Fibroblast of lung (primary cell): ENCODE measurements at regions not wholly inside any gene's neighbourhood (a gene's known extent, or its start where the extent isn't known, plus 50 kb on each side); places are given as distances from the start of the nearest gene placed in this dataset.

ENCODE experiments used
- DNase-seq, 2 donors: peaks; one replicate each; pipeline versions ENCODE4 v3.0.0 to v3.0.0-alpha.2; 2010; ENCODE audit warnings: low read depth in 2 of 2
- H2AFZ ChIP-seq: 2 replicates; pipeline ENCODE4 v1.5.1; 2012; ENCODE audit warnings: low read length, control low read depth, inconsistent platforms
- H3K27ac ChIP-seq: 2 replicates; pipeline ENCODE4 v1.5.1; 2011; ENCODE audit warnings: low read length, control low read depth; ENCODE audit not compliant: insufficient read depth
- H3K27me3 ChIP-seq: 2 replicates; pipeline ENCODE4 v1.5.1; 2011; ENCODE audit warnings: mild to moderate bottlenecking, low read length; ENCODE audit not compliant: control insufficient read depth, insufficient read depth
- H3K36me3 ChIP-seq: 2 replicates; pipeline ENCODE4 v1.5.1; 2011; ENCODE audit warnings: low read length; ENCODE audit not compliant: control insufficient read depth, insufficient read depth
- H3K4me1 ChIP-seq: 2 replicates; pipeline ENCODE4 v1.5.1; 2011; ENCODE audit warnings: low read length; ENCODE audit not compliant: control insufficient read depth, insufficient read depth; ENCODE audit errors: extremely low read depth
- H3K4me2 ChIP-seq: 2 replicates; pipeline ENCODE4 v1.5.1; 2011; ENCODE audit warnings: low read length, control low read depth; ENCODE audit not compliant: insufficient read depth; ENCODE audit errors: extremely low read depth
- H3K4me3 ChIP-seq, 4 experiments: fragments of 200-600 bp in 1 of 4; sonication (generic) in 1 of 4; replicated peaks in 1 of 4; 2 replicates each; pipeline ENCODE4 v1.5.1; 2011 to 2016; ENCODE audit warnings: low read length in 4 of 4, low read depth in 3 of 4, mild to moderate bottlenecking in 3 of 4, control low read depth in 2 of 4, inconsistent platforms in 1 of 4, mixed read lengths in 1 of 4; ENCODE audit not compliant: insufficient read depth in 1 of 4; ENCODE audit errors: control extremely low read depth in 1 of 4
- H3K79me2 ChIP-seq: 2 replicates; pipeline ENCODE4 v1.5.1; 2012; ENCODE audit warnings: mild to moderate bottlenecking, low read length, inconsistent platforms; ENCODE audit not compliant: control insufficient read depth, insufficient read depth
- H3K9ac ChIP-seq: 2 replicates; pipeline ENCODE4 v1.5.1; 2011; ENCODE audit warnings: mild to moderate bottlenecking, low read length, control low read depth; ENCODE audit not compliant: insufficient read depth
- H3K9me3 ChIP-seq: 2 replicates; pipeline ENCODE4 v1.5.1; 2012; ENCODE audit warnings: low read depth, low read length; ENCODE audit not compliant: control insufficient read depth, insufficient read depth
- H4K20me1 ChIP-seq: 2 replicates; pipeline ENCODE4 v1.5.1; 2011; ENCODE audit warnings: low read length; ENCODE audit not compliant: control insufficient read depth, insufficient read depth; ENCODE audit errors: extremely low read depth
- EZH2 ChIP-seq: IDR thresholded peaks from 2 replicates; pipeline ENCODE4 v1.5.1; 2012; ENCODE audit warnings: low read length, control low read depth, mild to moderate bottlenecking; ENCODE audit errors: missing control alignments
- TF ChIP-seq, protein P1 (sequence below), 2 donors: IDR thresholded peaks in 1 of 2; conservative IDR thresholded peaks in 1 of 2; 1 replicate in 1 of 2; 2 replicates in 1 of 2; pipeline ENCODE4 v1.5.1; 2011 to 2012; ENCODE audit warnings: low read length in 2 of 2, control low read depth in 1 of 2, inconsistent platforms in 1 of 2, low read depth in 1 of 2, mild to moderate bottlenecking in 1 of 2

GRCh38 chr16:60720060-60720459 lies 1316.2 kb downstream of the CDH8 start:
- Histone ChIP-seq H3K4me2 (no peak overlapping the region), H3K27me3 (no peaks in the 10 kb centered on the region), H3K79me2 (no peaks in the 10 kb centered on the region), H4K20me1 (no peaks in the 10 kb centered on the region), H3K9me3 (no peaks in the 10 kb centered on the region), H2AFZ (no peak overlapping the region), H3K9ac (no peak overlapping the region), H3K4me1 (no peaks in the 10 kb centered on the region), H3K27ac (no peak overlapping the region), H3K36me3 (no peaks in the 10 kb centered on the region), H3K4me3 (no peak overlapping the region)
- DNase-seq = no peak
- TF ChIP-seq EZH2 = no peak
- TF ChIP-seq, protein P1, sequence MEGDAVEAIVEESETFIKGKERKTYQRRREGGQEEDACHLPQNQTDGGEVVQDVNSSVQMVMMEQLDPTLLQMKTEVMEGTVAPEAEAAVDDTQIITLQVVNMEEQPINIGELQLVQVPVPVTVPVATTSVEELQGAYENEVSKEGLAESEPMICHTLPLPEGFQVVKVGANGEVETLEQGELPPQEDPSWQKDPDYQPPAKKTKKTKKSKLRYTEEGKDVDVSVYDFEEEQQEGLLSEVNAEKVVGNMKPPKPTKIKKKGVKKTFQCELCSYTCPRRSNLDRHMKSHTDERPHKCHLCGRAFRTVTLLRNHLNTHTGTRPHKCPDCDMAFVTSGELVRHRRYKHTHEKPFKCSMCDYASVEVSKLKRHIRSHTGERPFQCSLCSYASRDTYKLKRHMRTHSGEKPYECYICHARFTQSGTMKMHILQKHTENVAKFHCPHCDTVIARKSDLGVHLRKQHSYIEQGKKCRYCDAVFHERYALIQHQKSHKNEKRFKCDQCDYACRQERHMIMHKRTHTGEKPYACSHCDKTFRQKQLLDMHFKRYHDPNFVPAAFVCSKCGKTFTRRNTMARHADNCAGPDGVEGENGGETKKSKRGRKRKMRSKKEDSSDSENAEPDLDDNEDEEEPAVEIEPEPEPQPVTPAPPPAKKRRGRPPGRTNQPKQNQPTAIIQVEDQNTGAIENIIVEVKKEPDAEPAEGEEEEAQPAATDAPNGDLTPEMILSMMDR (conservative IDR thresholded peaks at IDR 0.05 in 1 of 2, IDR thresholded peaks at IDR 0.05 in 1 of 2; ENCODE audit: low read depth in 1 of 2, low read length in 2 of 2) = no peak

GRCh38 chr16:60717808-60718207 lies 1318.4 kb downstream of the CDH8 start:
- no peak overlapping the region for H3K4me2 ChIP-seq
- H2AFZ ChIP-seq = no peak overlapping the region
- no peak for TF ChIP-seq EZH2
- TF ChIP-seq, protein P1 (conservative IDR thresholded peaks at IDR 0.05 in 1 of 2, IDR thresholded peaks at IDR 0.05 in 1 of 2; ENCODE audit: low read depth in 1 of 2, low read length in 2 of 2) = no peak
- H4K20me1 ChIP-seq = no peaks in the 10 kb centered on the region
- H3K9me3 ChIP-seq = no peaks in the 10 kb centered on the region
- H3K36me3 ChIP-seq = no peaks in the 10 kb centered on the region
- H3K4me1 ChIP-seq = no peaks in the 10 kb centered on the region
- H3K27ac ChIP-seq = no peak overlapping the region
- no peak overlapping the region for H3K4me3 ChIP-seq
- H3K79me2 ChIP-seq = no peaks in the 10 kb centered on the region
- no peak for DNase-seq
- no peak overlapping the region for H3K9ac ChIP-seq
- H3K27me3 ChIP-seq = no peaks in the 10 kb centered on the region

GRCh38 chr16:60712144-60712543 lies 1324.1 kb downstream of the CDH8 start:
- no peak for DNase-seq
- Histone ChIP-seq H3K4me1 (no peaks in the 10 kb centered on the region), H3K27ac (no peak overlapping the region), H4K20me1 (no peaks in the 10 kb centered on the region), H3K4me3 (no peak overlapping the region), H3K9ac (no peak overlapping the region), H3K27me3 (no peaks in the 10 kb centered on the region), H3K9me3 (no peaks in the 10 kb centered on the region), H3K36me3 (no peaks in the 10 kb centered on the region), H2AFZ (no peak overlapping the region), H3K4me2 (no peak overlapping the region), H3K79me2 (no peaks in the 10 kb centered on the region)
- TF ChIP-seq EZH2 = no peak
